Endothelial cell of umbilical vein (primary cell): ENCODE measurements at regions not wholly inside any gene's neighbourhood (a gene's known extent, or its start where the extent isn't known, plus 50 kb on each side); places are given as distances from the start of the nearest gene placed in this dataset.
"Not testable (repeated sequence)": the region's sequence is repeated elsewhere in the genome, so short reads cannot be mapped to it uniquely, and the experiment has no call there.

ENCODE experiments used
- BruUV-seq: library from RNA; stranded (reverse); fragments of 400-500 nt; replicated peaks from 2 replicates; lab custom pipeline; 2021; lab: Mats Ljungman, UMichigan
- CTCF ChIA-PET: fragments of 300-600, 350-600 bp; sonication (Branson Sonifier 250); formaldehyde crosslinking; loops from one replicate; lab custom pipeline; 2021; ENCODE audit warnings: antibody characterized with exemption, inconsistent platforms; lab: Charles Lee
- POLR2A ChIA-PET: fragments of 300-600, 350-600 bp; sonication (Branson Sonifier 250); formaldehyde crosslinking; loops from one replicate; lab custom pipeline; 2021; ENCODE audit warnings: antibody characterized with exemption, inconsistent platforms; lab: Charles Lee
- DNase-seq: peaks from one replicate; pipeline ENCODE4 v3.0.0-alpha.2; 2011; ENCODE audit warnings: low read depth, low spot score
- FAIRE-seq: peaks from 2 replicates; lab custom pipeline; 2011; peaks lifted over from hg19 to GRCh38; lab: Jason Lieb, UNC
- H2AFZ ChIP-seq: 2 replicates; pipeline ENCODE4 v1.6.0; 2012; ENCODE audit warnings: low read depth, low read length, control low read depth, inconsistent platforms
- H3K27ac ChIP-seq: 2 replicates; pipeline ENCODE4 v1.5.1; 2011; ENCODE audit warnings: low read depth, mild to moderate bottlenecking, control low read depth, low read length, moderate library complexity; ENCODE audit not compliant: insufficient read depth
- H3K27me3 ChIP-seq, 2 experiments: 2 replicates each; pipeline versions ENCODE4 v1.6.0 to v1.6.1; 2011; ENCODE audit warnings: low read length in 2 of 2, mixed read lengths in 1 of 2; ENCODE audit not compliant: control insufficient read depth in 2 of 2, insufficient read depth in 2 of 2
- H3K36me3 ChIP-seq, 2 experiments: 2 replicates in 1 of 2; 3 replicates in 1 of 2; pipeline ENCODE4 v1.5.1; 2011; ENCODE audit warnings: low read length in 2 of 2, mild to moderate bottlenecking in 1 of 2, moderate library complexity in 1 of 2; ENCODE audit not compliant: control insufficient read depth in 2 of 2, insufficient read depth in 2 of 2; ENCODE audit errors: extremely low read depth in 1 of 2
- H3K4me1 ChIP-seq: 3 replicates; pipeline ENCODE4 v1.5.1; 2011; ENCODE audit warnings: mild to moderate bottlenecking, low read length; ENCODE audit not compliant: control insufficient read depth, insufficient read depth; ENCODE audit errors: extremely low read depth
- H3K4me2 ChIP-seq: 2 replicates; pipeline ENCODE4 v1.6.1; 2011; ENCODE audit warnings: low read length, control low read depth, mixed read lengths; ENCODE audit not compliant: insufficient read depth
- H3K4me3 ChIP-seq, 3 experiments: fragments of 200-600 bp in 1 of 3; sonication (generic), shearing (Covaris generic) in 1 of 3; replicated peaks in 1 of 3; 2 replicates each; pipeline ENCODE4 v1.5.1; 2011 to 2016; ENCODE audit warnings: control low read depth in 3 of 3, low read length in 3 of 3, mild to moderate bottlenecking in 2 of 3, inconsistent platforms in 1 of 3, low read depth in 1 of 3, moderate library complexity in 1 of 3; ENCODE audit not compliant: insufficient read depth in 1 of 3
- H3K79me2 ChIP-seq: 2 replicates; pipeline ENCODE4 v1.6.0; 2012; ENCODE audit warnings: low read length, inconsistent platforms; ENCODE audit not compliant: control insufficient read depth, insufficient read depth
- H3K9ac ChIP-seq: replicated peaks from 2 replicates; pipeline ENCODE3; 2011; ENCODE audit warnings: low read length, control low read depth; ENCODE audit not compliant: insufficient read depth; ENCODE audit errors: extremely low read depth
- H3K9me1 ChIP-seq: replicated peaks from 3 replicates; pipeline ENCODE4 v1.6.0; 2011; ENCODE audit warnings: mild to moderate bottlenecking, low read length; ENCODE audit not compliant: control insufficient read depth, insufficient read depth; ENCODE audit errors: extremely low read depth
- H3K9me3 ChIP-seq: replicated peaks from 2 replicates; pipeline ENCODE4 v1.5.1; 2012; ENCODE audit warnings: low read length, inconsistent platforms; ENCODE audit not compliant: control insufficient read depth, insufficient read depth
- H4K20me1 ChIP-seq: replicated peaks from 2 replicates; pipeline ENCODE3; 2011; ENCODE audit warnings: mild to moderate bottlenecking, low read length; ENCODE audit not compliant: control insufficient read depth, insufficient read depth; ENCODE audit errors: extremely low read depth
- EZH2 ChIP-seq: IDR thresholded peaks from 2 replicates; pipeline ENCODE4 v1.6.1; 2012; ENCODE audit warnings: borderline replicate concordance, low read depth, mild to moderate bottlenecking, moderate library complexity, low read length, inconsistent platforms; ENCODE audit not compliant: severe bottlenecking
- FOS ChIP-seq: IDR thresholded peaks from 2 replicates; pipeline ENCODE4 v1.6.1; 2011; ENCODE audit warnings: mild to moderate bottlenecking, low read length, moderate library complexity, borderline replicate concordance; ENCODE audit not compliant: insufficient read depth
- GATA2 ChIP-seq: IDR thresholded peaks from 2 replicates; pipeline ENCODE4 v1.7.0; 2011; ENCODE audit warnings: low read depth, mild to moderate bottlenecking, moderate library complexity, mixed read lengths, low read length; ENCODE audit not compliant: insufficient read length, insufficient read depth
- JUN ChIP-seq: IDR thresholded peaks from 2 replicates; pipeline ENCODE4 v1.6.1; 2011; ENCODE audit warnings: borderline replicate concordance, low read depth; ENCODE audit not compliant: insufficient read length, insufficient read depth
- MYC ChIP-seq: IDR thresholded peaks from one replicate; pipeline ENCODE4 v1.6.1; 2011; ENCODE audit warnings: mild to moderate bottlenecking, low read depth, low read length
- POLR2A ChIP-seq: IDR thresholded peaks from 2 replicates; pipeline ENCODE4 v1.6.1; 2012; ENCODE audit warnings: low read depth, mild to moderate bottlenecking, control low read depth, low read length
- POLR2AphosphoS5 ChIP-seq: IDR thresholded peaks from 2 replicates; pipeline ENCODE4 v1.6.1; 2012; ENCODE audit warnings: low read depth, mild to moderate bottlenecking, control low read depth, low read length, moderate library complexity; ENCODE audit not compliant: insufficient read depth
- dilution Hi-C: fragments of 300-500 bp; cut with MboI; formaldehyde crosslinking; loops from one replicate; pipeline ENCODE4 v1.15.0; 2019; ENCODE audit warnings: low sequenced_read_pairs; ENCODE audit not compliant: extremely low pct_ligation_motif_present
- intact Hi-C: fragments of 100-400 bp; cut with micrococcal nuclease; formaldehyde crosslinking; loops from one replicate; pipeline ENCODE4 v1.10.0; 2022
- TF ChIP-seq, protein P1 (sequence below): IDR thresholded peaks from 2 replicates; pipeline ENCODE4 v1.6.1; 2011; ENCODE audit not compliant: insufficient read depth, insufficient read length

GRCh38 chr5:40198736-40199135 is 481.0 kb upstream of the PTGER4 start:
- no peaks in the 10 kb centered on the region for H3K79me2 ChIP-seq
- no TSS peak for BruUV-seq
- ChIA-PET POLR2A (interaction anchor here (0.5 kb wide), 1 partner anchor 485 kb away, joined by 4 read pairs; no protein-coding TSS in a partner anchor), CTCF (interaction anchor here (1.1 to 1.2 kb wide), 2 partner anchors 32 to 190 kb away, joined by 3 to 5 read pairs; no protein-coding TSS in a partner anchor)
- dilution Hi-C loops (no loop called here), intact Hi-C loops (loop anchor here (5.0 kb wide), 1 partner anchor 161 kb away; no protein-coding TSS in a partner anchor)
- no peaks in the 10 kb centered on the region for H3K27me3 ChIP-seq
- no peaks in the 10 kb centered on the region for H3K9me1 ChIP-seq
- no peaks in the 10 kb centered on the region for H4K20me1 ChIP-seq
- H3K4me1 ChIP-seq, result peaks cover 33% of the 10 kb centered on the region
- no peak for TF ChIP-seq POLR2A
- peak; percentile 76 for TF ChIP-seq MYC
- TF ChIP-seq FOS, result peak; percentile 83
- peak; percentile 82 for TF ChIP-seq GATA2
- TF ChIP-seq, protein P1, sequence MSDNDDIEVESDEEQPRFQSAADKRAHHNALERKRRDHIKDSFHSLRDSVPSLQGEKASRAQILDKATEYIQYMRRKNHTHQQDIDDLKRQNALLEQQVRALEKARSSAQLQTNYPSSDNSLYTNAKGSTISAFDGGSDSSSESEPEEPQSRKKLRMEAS, result no peak
- TF ChIP-seq POLR2AphosphoS5, result peak; percentile 55
- peak; percentile 77 for TF ChIP-seq JUN
- no peak for TF ChIP-seq EZH2
- no peak overlapping the region for H3K4me2 ChIP-seq
- H2AFZ ChIP-seq, result no peak overlapping the region
- no peak overlapping the region for H3K4me3 ChIP-seq
- FAIRE-seq (peak; percentile 78), DNase-seq (peak; percentile 87)
- no peak overlapping the region for H3K9ac ChIP-seq
- H3K9me3 ChIP-seq, result no peaks in the 10 kb centered on the region
- no peaks in the 10 kb centered on the region for H3K36me3 ChIP-seq
- H3K27ac ChIP-seq, result peak overlapping the region; percentile 33

DNA sequence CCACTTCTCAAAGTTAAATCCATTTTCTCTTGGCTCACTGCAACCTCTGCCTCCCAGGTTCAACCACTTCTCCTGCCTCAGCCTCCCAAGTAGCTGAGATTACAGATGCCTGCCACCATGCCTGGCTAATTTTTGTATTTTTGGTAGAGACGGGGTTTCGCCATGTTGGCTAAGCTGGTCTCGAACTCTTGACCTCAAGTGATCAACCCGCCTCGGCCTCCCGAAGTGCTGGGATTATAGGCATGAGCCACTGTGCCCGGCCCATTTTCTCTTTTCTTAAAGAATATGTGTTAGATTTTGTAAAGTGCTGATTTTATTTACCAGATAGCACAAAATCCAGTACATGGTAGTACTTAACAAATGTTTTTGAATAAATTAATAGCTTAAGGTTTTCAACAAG is 484.1 kb upstream of the PTGER4 start:
- H3K4me2 ChIP-seq, H3K36me3 ChIP-seq, FAIRE-seq, H3K79me2 ChIP-seq, H3K9ac ChIP-seq, dilution Hi-C loops, DNase-seq, POLR2A ChIA-PET, BruUV-seq, H3K27me3 ChIP-seq, H4K20me1 ChIP-seq, H3K27ac ChIP-seq, H3K4me3 ChIP-seq, H3K9me1 ChIP-seq, H3K9me3 ChIP-seq, H2AFZ ChIP-seq: not testable (repeated sequence)
- intact Hi-C loops, result loop anchor here (5.0 kb wide), 1 partner anchor 158 kb away; no protein-coding TSS in a partner anchor
- CTCF ChIA-PET, result interaction anchor here (1.1 kb wide), 1 partner anchor 18 kb away, joined by 3 read pairs; no protein-coding TSS in a partner anchor
- H3K4me1 ChIP-seq, result peaks cover 17% of the 10 kb centered on the region
